HCT116 (cell line): ENCODE measurements at regions not wholly inside any gene's neighbourhood (a gene's known extent, or its start where the extent isn't known, plus 50 kb on each side); places are given as distances from the start of the nearest gene placed in this dataset.

Experiments used
- ATAC-seq: fragments of 200-7000 bp; cut with Tn5 transposase; 2 replicates; pipeline ENCODE4 v1.9.1; 2020; ENCODE audit warnings: mild to moderate bottlenecking, moderate library complexity
- BruUV-seq: library from RNA; stranded (reverse); fragments of 400-500 nt; replicated peaks from 2 replicates; lab custom pipeline; 2021; lab: Mats Ljungman, UMichigan
- CTCF ChIA-PET: fragments of 300-600 bp; sonication (Branson Sonifier 250); formaldehyde crosslinking; loops from one replicate; lab custom pipeline; 2021; ENCODE audit warnings: antibody characterized with exemption; lab: Charles Lee
- POLR2A ChIA-PET: fragments of 300-600, 350-600 bp; sonication (Branson Sonifier 250); formaldehyde crosslinking; loops from one replicate; lab custom pipeline; 2021; ENCODE audit warnings: antibody characterized with exemption; lab: Charles Lee
- RAD21 ChIA-PET, 2 experiments: fragments of 300-600 bp; sonication (Branson Sonifier 250); formaldehyde crosslinking; loops; one replicate each; lab custom pipeline; 2023; ENCODE audit warnings: low total read pairs in 2 of 2; ENCODE audit not compliant: uncharacterized antibody in 2 of 2, unreplicated experiment in 2 of 2, low non-redundant PET in 1 of 2; lab: Charles Lee
- DNase-seq: peaks from one replicate; pipeline ENCODE4 v3.0.0-alpha.2; 2010; ENCODE audit warnings: low read depth, low spot score
- H2AFZ ChIP-seq: fragments of 200-600 bp; shearing (Covaris generic), sonication (generic); 2 replicates; pipeline ENCODE4 v1.6.1; 2017; ENCODE audit warnings: low read depth, mixed run types, mixed read lengths, antibody characterized with exemption, low read length; ENCODE audit not compliant: poor library complexity, severe bottlenecking
- H3K27ac ChIP-seq: 2 replicates; pipeline ENCODE4 v1.5.1; 2012; ENCODE audit warnings: low read depth, low read length
- H3K27me3 ChIP-seq: fragments of 200-600 bp; sonication (generic); 2 replicates; pipeline ENCODE4 v1.6.1; 2016; ENCODE audit warnings: mixed run types, low read length, mixed read lengths; ENCODE audit not compliant: insufficient read depth
- H3K36me3 ChIP-seq, 2 experiments: fragments of 200-500 bp in 1 of 2; fragments of 200-600 bp in 1 of 2; sonication (Bioruptor generic) in 1 of 2; sonication (generic) in 1 of 2; 2 replicates each; pipeline versions ENCODE4 v1.5.1 to v1.6.1; 2014 to 2016; ENCODE audit warnings: low read length in 2 of 2, inconsistent platforms in 1 of 2, mixed read lengths in 1 of 2, mixed run types in 1 of 2; ENCODE audit not compliant: insufficient read depth in 2 of 2, control insufficient read depth in 1 of 2
- H3K4me1 ChIP-seq, 2 experiments: fragments of 200-600 bp in 1 of 2; sonication (generic) in 1 of 2; 2 replicates each; pipeline versions ENCODE4 v1.5.1 to v1.6.1; 2012 to 2017; ENCODE audit warnings: low read length in 2 of 2, inconsistent platforms in 1 of 2, mild to moderate bottlenecking in 1 of 2, mixed read lengths in 1 of 2, mixed run types in 1 of 2, moderate library complexity in 1 of 2; ENCODE audit not compliant: insufficient read depth in 2 of 2, control insufficient read depth in 1 of 2
- H3K4me2 ChIP-seq: fragments of 200-600 bp; sonication (generic); 2 replicates; pipeline ENCODE4 v1.6.1; 2017; ENCODE audit warnings: mixed run types, low read length, mixed read lengths
- H3K4me3 ChIP-seq, 2 experiments: fragments of 200-600 bp in 1 of 2; sonication (generic) in 1 of 2; replicated peaks in 1 of 2; 2 replicates each; pipeline ENCODE4 v1.5.1; 2011 to 2016; ENCODE audit warnings: low read length in 2 of 2, control low read depth in 1 of 2, low read depth in 1 of 2, mild to moderate bottlenecking in 1 of 2, mixed read lengths in 1 of 2, mixed run types in 1 of 2
- H3K79me2 ChIP-seq: fragments of 200-600 bp; sonication (generic); 2 replicates; pipeline ENCODE4 v1.6.1; 2017; ENCODE audit warnings: mild to moderate bottlenecking, mixed run types, low read length, moderate library complexity, mixed read lengths; ENCODE audit not compliant: insufficient read depth
- H3K9ac ChIP-seq: fragments of 200-600 bp; sonication (generic); 2 replicates; pipeline ENCODE4 v1.6.1; 2016; ENCODE audit warnings: low read length, mixed read lengths
- H3K9me2 ChIP-seq: fragments of 200-600 bp; sonication (generic), shearing (Covaris generic); 2 replicates; pipeline ENCODE4 v1.6.1; 2017; ENCODE audit warnings: mixed run types, mild to moderate bottlenecking, moderate library complexity; ENCODE audit not compliant: insufficient read depth
- H3K9me3 ChIP-seq, 2 experiments: fragments of 200-500 bp in 1 of 2; fragments of 200-600 bp in 1 of 2; sonication (Bioruptor generic) in 1 of 2; sonication (generic) in 1 of 2; 2 replicates each; pipeline ENCODE4 v1.6.1; 2014 to 2017; ENCODE audit warnings: low read length in 2 of 2, mixed read lengths in 2 of 2, inconsistent platforms in 1 of 2, low read depth in 1 of 2, mild to moderate bottlenecking in 1 of 2, mixed run types in 1 of 2, moderate library complexity in 1 of 2; ENCODE audit not compliant: control insufficient read depth in 1 of 2, insufficient read depth in 1 of 2
- H4K20me1 ChIP-seq: fragments of 200-600 bp; sonication (generic), shearing (Covaris generic); 2 replicates; pipeline ENCODE4 v1.6.1; 2017; ENCODE audit warnings: mixed run types, mild to moderate bottlenecking, moderate library complexity; ENCODE audit not compliant: insufficient read depth
- CBX3 ChIP-seq: IDR thresholded peaks from 2 replicates; pipeline ENCODE4 v1.6.1; 2012; ENCODE audit warnings: low read depth
- EGR1 ChIP-seq: IDR thresholded peaks from 2 replicates; pipeline ENCODE4 v1.6.1; 2012; ENCODE audit warnings: low read depth
- ELF1 ChIP-seq: IDR thresholded peaks from 2 replicates; pipeline ENCODE4 v1.6.1; 2012; ENCODE audit warnings: low read depth, borderline replicate concordance
- FOSL1 ChIP-seq: IDR thresholded peaks from 2 replicates; pipeline ENCODE4 v1.6.1; 2012; ENCODE audit warnings: low read depth
- MAX ChIP-seq: IDR thresholded peaks from 2 replicates; pipeline ENCODE4 v1.6.1; 2012
- POLR2A ChIP-seq: IDR thresholded peaks from 2 replicates; pipeline ENCODE4 v1.7.0; 2011; ENCODE audit warnings: borderline replicate concordance; ENCODE audit not compliant: insufficient read depth, insufficient read length; ENCODE audit errors: extremely low read depth
- POLR2AphosphoS5 ChIP-seq: IDR thresholded peaks from 2 replicates; pipeline ENCODE4 v1.6.1; 2011; ENCODE audit warnings: mild to moderate bottlenecking, low read depth, low read length, moderate library complexity
- RAD21 ChIP-seq: IDR thresholded peaks from 2 replicates; pipeline ENCODE4 v1.6.1; 2012; ENCODE audit warnings: low read depth, mild to moderate bottlenecking
- REST ChIP-seq: IDR thresholded peaks from 2 replicates; pipeline ENCODE4 v1.6.1; 2012; ENCODE audit warnings: low read depth
- SIN3A ChIP-seq: IDR thresholded peaks from 2 replicates; pipeline ENCODE4 v1.6.1; 2012; ENCODE audit warnings: low read depth
- SP1 ChIP-seq: IDR thresholded peaks from 2 replicates; pipeline ENCODE4 v1.6.1; 2012; ENCODE audit warnings: low read depth
- SRF ChIP-seq: IDR thresholded peaks from 2 replicates; pipeline ENCODE4 v1.6.1; 2012; ENCODE audit warnings: low read depth
- TCF7L2 ChIP-seq: IDR thresholded peaks from 2 replicates; pipeline ENCODE4 v1.7.0; 2011; ENCODE audit warnings: borderline replicate concordance, inconsistent platforms; ENCODE audit not compliant: insufficient read depth, insufficient read length; ENCODE audit errors: extremely low read depth
- YY1 ChIP-seq: IDR thresholded peaks from 2 replicates; pipeline ENCODE4 v1.6.1; 2011; ENCODE audit warnings: low read length, low read depth, moderate library complexity, mild to moderate bottlenecking; ENCODE audit not compliant: insufficient replicate concordance; ENCODE audit errors: extremely low read depth
- ZBTB33 ChIP-seq: IDR thresholded peaks from 2 replicates; pipeline ENCODE4 v1.6.1; 2011; ENCODE audit warnings: mild to moderate bottlenecking, low read length, moderate library complexity; ENCODE audit not compliant: insufficient replicate concordance; ENCODE audit errors: extremely low read depth
- ZFX ChIP-seq: fragments of 450-650 bp; IDR thresholded peaks from 2 replicates; pipeline ENCODE4 v1.6.1; 2017
- ZNF274 ChIP-seq: fragments of 200-500 bp; sonication (Bioruptor generic); IDR thresholded peaks from 2 replicates; pipeline ENCODE4 v1.6.1; 2014; ENCODE audit warnings: mild to moderate bottlenecking, low read depth, low read length, inconsistent platforms
- intact Hi-C: fragments of 100-400 bp; cut with micrococcal nuclease; formaldehyde crosslinking; loops from 2 replicates; pipeline ENCODE4 v1.10.0; 2022

- no peaks in the 10 kb centered on the region for H3K9me2 ChIP-seq
- H3K9ac ChIP-seq, result no peak overlapping the region
- DNase-seq, result no peak
- no peaks in the 10 kb centered on the region for H3K9me3 ChIP-seq
- no peak overlapping the region for H3K4me3 ChIP-seq
- no TSS peak for BruUV-seq
- no peak overlapping the region for H3K27ac ChIP-seq
- H3K4me2 ChIP-seq, result no peak overlapping the region
- H3K79me2 ChIP-seq, result no peaks in the 10 kb centered on the region
- H3K36me3 ChIP-seq, result no peaks in the 10 kb centered on the region
- ChIA-PET POLR2A (no interaction called here), RAD21 (no interaction called here), CTCF (interaction anchor here (1.2 kb wide), 1 partner anchor 166 kb away, joined by 3 read pairs; no protein-coding TSS in a partner anchor)
- intact Hi-C loops, result no loop called here
- no peak for ATAC-seq
- TF ChIP-seq ELF1 (no peak), FOSL1 (no peak), ZNF274 (no peak), EGR1 (no peak), TCF7L2 (no peak), CBX3 (no peak), SRF (no peak), SIN3A (no peak), ZBTB33 (no peak), MAX (no peak), POLR2A (no peak), REST (no peak), RAD21 (no peak), POLR2AphosphoS5 (no peak), YY1 (no peak), SP1 (no peak), ZFX (no peak)
- no peaks in the 10 kb centered on the region for H3K27me3 ChIP-seq
- H4K20me1 ChIP-seq, result no peaks in the 10 kb centered on the region
- no peak overlapping the region for H2AFZ ChIP-seq
- peaks cover 0 to 10% of the 10 kb centered on the region in 2 experiments; a peak in 1 of 4 replicates for H3K4me1 ChIP-seq
Measured at GRCh38 chr2:47653036-47653435, 82.3 kb upstream of the KCNK12 start.
